Activated naive CD4-positive, alpha-beta T cell treated with anti-CD3 and anti-CD28 coated beads for 36 hours (primary cell): ENCODE measurements at regions not wholly inside any gene's neighbourhood (a gene's known extent, or its start where the extent isn't known, plus 50 kb on each side); places are given as distances from the start of the nearest gene placed in this dataset.

Experiments used
- CTCF ChIA-PET: fragments of 350-600 bp; sonication (Branson Sonifier 250); formaldehyde crosslinking; loops from one replicate; lab custom pipeline; 2021; ENCODE audit warnings: antibody characterized with exemption; lab: Charles Lee
- DNase-seq: peaks from one replicate; pipeline ENCODE4 v3.0.0-alpha.2; 2020
- H3K27ac Mint-ChIP-seq: one replicate; pipeline ENCODE4 v1.8.0; 2021; ENCODE audit warnings: mild to moderate bottlenecking, mixed read lengths
- H3K27me3 Mint-ChIP-seq: one replicate; pipeline ENCODE4 v1.8.0; 2021; ENCODE audit warnings: low read depth, mixed read lengths
- H3K36me3 Mint-ChIP-seq: one replicate; pipeline ENCODE4 v1.8.0; 2021; ENCODE audit warnings: low read depth, mixed read lengths
- H3K4me1 Mint-ChIP-seq: one replicate; pipeline ENCODE4 v1.8.0; 2021; ENCODE audit warnings: low read depth, mixed read lengths
- H3K4me3 Mint-ChIP-seq: one replicate; pipeline ENCODE4 v1.8.0; 2021; ENCODE audit warnings: mild to moderate bottlenecking, moderate library complexity, mixed read lengths
- H3K9me3 Mint-ChIP-seq: one replicate; pipeline ENCODE4 v1.8.0; 2021; ENCODE audit warnings: mixed read lengths
- intact Hi-C: fragments of 100-400 bp; cut with micrococcal nuclease; formaldehyde crosslinking; loops from one replicate; pipeline ENCODE4 v1.15.1; 2023

DNA sequence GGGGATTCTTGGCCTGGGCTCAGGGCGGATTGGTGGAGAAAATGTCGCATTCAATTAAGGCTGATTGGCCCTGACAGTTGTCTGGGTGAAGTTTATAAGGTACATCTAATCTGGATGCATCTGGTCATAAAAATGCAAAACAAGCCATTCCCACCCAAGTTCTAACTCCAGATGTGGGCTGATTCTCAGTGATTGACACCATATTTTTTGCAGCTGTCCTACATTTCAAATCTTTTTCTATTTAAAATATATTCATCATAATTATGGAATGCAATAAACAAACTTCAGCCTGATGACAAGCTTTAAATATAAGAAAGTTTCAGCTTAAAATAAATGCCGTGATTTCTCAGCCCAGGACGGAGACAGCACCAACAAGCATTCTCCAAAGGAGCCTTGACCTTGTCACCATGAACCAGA, 146.4 kb upstream of the SMIM23 start:
- peaks cover 4% of the 10 kb centered on the region for H3K27me3 Mint-ChIP-seq
- no peaks in the 10 kb centered on the region for H3K4me1 Mint-ChIP-seq
- CTCF ChIA-PET, result interaction anchor here (0.7 kb wide), 1 partner anchor 11 kb away, joined by 3 read pairs; no protein-coding TSS in a partner anchor
- no peak for DNase-seq
- intact Hi-C loops, result no loop called here
- no peak overlapping the region for H3K4me3 Mint-ChIP-seq
- H3K9me3 Mint-ChIP-seq, result no peaks in the 10 kb centered on the region
- H3K27ac Mint-ChIP-seq, result no peak overlapping the region
- H3K36me3 Mint-ChIP-seq, result no peaks in the 10 kb centered on the region

DNA sequence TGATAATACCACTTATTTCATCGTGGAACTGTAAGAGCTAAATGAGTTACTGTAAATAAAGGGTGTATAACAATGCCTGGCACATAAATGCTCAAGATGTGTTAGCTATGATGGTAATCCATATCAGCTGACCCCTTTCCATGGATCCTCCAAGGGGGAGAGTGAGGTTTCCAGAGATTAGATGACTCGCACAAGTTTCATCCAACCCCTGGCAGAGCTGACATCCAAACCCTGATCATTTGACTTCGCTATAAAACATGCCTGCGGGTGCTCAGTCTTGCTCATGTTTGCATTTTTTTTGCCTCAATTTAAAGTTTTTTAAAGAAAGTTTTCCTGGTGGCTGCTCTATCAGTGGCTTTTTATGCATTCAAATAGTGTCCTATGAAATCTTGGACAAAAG, 145.7 kb upstream of the SMIM23 start:
- CTCF ChIA-PET, result no interaction called here
- intact Hi-C loops, result no loop called here
- Mint-ChIP-seq H3K9me3 (no peaks in the 10 kb centered on the region), H3K36me3 (no peaks in the 10 kb centered on the region), H3K4me3 (no peak overlapping the region), H3K4me1 (no peaks in the 10 kb centered on the region), H3K27me3 (no peaks in the 10 kb centered on the region), H3K27ac (no peak overlapping the region)
- no peak for DNase-seq

DNA sequence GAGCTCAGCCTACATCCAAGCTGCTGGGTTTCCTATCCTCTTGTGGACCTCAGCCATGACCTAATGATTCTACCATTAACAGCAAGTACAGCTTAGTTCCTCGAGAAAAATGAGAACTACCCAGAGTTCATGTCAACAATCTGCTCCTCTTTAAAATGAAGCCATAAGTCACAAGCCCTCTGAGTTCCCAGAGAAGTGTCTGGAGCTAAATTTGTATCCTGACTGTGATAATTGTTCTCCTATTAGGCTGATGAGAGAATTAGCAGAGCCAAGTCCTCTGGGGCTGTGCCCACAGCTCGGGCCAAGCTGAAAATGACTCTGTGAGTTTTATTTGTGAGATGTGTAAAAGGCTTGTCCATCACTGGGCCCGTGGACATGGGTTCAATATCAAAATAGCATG, 145.1 kb upstream of the SMIM23 start:
- intact Hi-C loops, result no loop called here
- H3K4me3 Mint-ChIP-seq, result no peak overlapping the region
- H3K4me1 Mint-ChIP-seq, result no peaks in the 10 kb centered on the region
- no peaks in the 10 kb centered on the region for H3K9me3 Mint-ChIP-seq
- DNase-seq, result no peak
- CTCF ChIA-PET, result no interaction called here
- H3K36me3 Mint-ChIP-seq, result no peaks in the 10 kb centered on the region
- no peak overlapping the region for H3K27ac Mint-ChIP-seq
- H3K27me3 Mint-ChIP-seq, result no peaks in the 10 kb centered on the region

DNA sequence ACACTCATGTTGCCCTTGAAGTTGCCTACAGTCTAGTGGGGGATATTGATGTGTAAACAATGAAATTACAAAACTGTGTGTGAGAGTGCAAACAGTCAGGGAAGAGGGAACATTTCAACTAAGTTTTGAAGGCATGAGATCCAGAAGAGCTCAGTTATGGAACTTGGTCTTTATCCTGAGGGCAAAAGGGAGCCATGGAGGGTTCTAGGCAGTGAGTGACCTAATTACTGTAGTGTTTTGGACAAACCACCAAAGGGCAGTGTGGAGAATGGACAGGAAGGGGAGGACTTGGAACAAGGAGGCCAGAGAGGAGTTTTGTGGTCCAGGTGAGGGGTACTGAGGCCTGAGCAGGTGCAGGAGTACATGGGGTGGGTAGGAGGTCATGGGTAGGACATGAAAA, 143.7 kb upstream of the SMIM23 start:
- Mint-ChIP-seq H3K27ac (no peak overlapping the region), H3K9me3 (no peaks in the 10 kb centered on the region), H3K4me3 (no peak overlapping the region), H3K36me3 (no peaks in the 10 kb centered on the region), H3K4me1 (no peaks in the 10 kb centered on the region), H3K27me3 (peaks cover 4% of the 10 kb centered on the region)
- CTCF ChIA-PET, result interaction anchor here (0.6 kb wide), 1 partner anchor 11 kb away, joined by 4 read pairs; no protein-coding TSS in a partner anchor
- no peak for DNase-seq
- intact Hi-C loops, result no loop called here

DNA sequence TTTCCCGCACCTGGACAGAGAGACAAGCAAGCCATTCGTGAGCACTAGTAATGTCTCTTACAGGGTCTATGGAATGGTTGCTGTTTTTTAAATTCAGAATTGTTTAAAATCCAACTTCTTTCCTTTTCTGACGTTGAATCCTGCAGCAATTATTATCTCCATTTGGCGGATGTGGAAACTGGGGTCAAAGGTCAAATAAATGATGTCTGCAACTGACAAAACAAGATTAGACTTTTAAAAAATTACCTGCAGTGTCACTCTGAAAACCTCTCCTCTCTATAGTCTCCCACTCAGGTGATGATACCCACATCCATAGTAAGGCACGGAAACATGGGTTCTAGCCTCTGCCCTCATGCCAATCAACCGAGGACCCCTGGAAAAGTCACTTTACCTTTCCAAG, 142.7 kb upstream of the SMIM23 start:
- Mint-ChIP-seq H3K27ac (no peak overlapping the region), H3K4me3 (no peak overlapping the region), H3K4me1 (no peaks in the 10 kb centered on the region), H3K9me3 (no peaks in the 10 kb centered on the region), H3K27me3 (peaks cover 4% of the 10 kb centered on the region), H3K36me3 (no peaks in the 10 kb centered on the region)
- intact Hi-C loops, result no loop called here
- CTCF ChIA-PET, result no interaction called here
- no peak for DNase-seq

DNA sequence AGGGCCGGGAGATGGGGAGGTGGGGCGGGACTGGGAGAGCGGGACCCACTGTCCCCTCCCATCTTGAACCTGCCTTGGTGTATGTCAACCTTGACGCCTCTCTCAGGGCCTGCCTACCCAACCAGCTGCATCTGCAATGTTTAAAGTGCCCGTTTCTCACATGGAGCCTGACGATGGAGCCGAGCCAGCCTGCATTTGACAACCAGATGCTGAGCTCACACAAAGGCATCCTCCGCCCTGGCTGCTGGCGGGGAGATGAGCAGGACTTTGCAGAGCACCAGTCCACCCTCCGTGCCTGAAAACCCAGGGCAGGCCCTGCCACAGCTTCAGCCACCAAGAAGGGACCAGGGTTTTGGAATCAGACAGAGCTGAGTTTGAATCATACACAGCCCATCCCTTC, 141.1 kb upstream of the SMIM23 start:
- Mint-ChIP-seq H3K4me1 (no peaks in the 10 kb centered on the region), H3K27ac (no peak overlapping the region), H3K9me3 (no peaks in the 10 kb centered on the region), H3K4me3 (no peak overlapping the region), H3K36me3 (no peaks in the 10 kb centered on the region), H3K27me3 (peaks cover 4% of the 10 kb centered on the region)
- DNase-seq, result no peak
- CTCF ChIA-PET, result no interaction called here
- intact Hi-C loops, result no loop called here

DNA sequence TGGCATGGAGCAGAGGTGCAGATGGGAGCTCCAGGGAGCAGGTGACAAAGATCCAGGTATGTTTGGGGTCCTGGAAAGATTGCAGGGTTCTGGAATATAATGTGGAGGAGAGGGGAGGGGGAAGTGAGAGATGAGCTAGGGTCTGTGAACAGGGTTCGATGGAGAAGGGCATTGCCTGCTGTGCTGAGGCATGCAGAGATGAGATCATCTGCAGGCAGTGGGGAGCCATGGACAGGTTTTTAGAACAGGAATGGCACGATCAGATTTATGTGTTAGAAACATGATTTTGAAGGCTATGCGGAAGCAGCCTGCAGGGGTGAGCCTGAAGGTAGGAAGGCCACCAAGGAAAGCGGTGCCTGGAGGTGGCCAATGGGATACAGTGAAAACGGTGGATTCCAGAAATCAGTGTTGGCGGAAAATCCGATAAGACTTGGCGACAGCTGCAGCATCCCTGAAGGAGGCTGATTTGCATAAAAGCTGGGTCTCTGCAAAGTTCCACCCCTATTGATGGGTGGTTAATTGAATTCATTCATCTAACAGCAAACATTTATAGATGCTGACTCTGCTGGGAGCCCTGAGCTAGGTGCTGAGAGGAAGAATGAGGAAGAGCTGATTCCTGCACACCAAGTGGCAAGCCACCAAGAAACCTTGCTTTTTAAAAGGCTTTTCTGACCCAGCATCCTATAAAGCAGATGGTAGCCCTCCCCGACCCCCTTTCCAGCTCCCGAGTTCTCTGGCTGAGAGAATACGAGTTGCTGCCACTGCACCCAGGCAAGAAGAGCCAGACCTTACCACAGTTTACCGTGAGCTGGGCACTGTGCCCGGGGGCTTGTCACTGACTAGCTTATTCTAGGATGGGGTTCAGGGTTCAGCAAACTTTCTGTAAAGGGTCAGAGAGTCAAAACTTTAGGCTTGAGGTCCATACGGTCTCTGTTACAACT, 139.2 kb upstream of the SMIM23 start:
- no peak for DNase-seq
- Mint-ChIP-seq H3K27ac (no peak overlapping the region), H3K27me3 (peaks cover 4% of the 10 kb centered on the region)

DNA sequence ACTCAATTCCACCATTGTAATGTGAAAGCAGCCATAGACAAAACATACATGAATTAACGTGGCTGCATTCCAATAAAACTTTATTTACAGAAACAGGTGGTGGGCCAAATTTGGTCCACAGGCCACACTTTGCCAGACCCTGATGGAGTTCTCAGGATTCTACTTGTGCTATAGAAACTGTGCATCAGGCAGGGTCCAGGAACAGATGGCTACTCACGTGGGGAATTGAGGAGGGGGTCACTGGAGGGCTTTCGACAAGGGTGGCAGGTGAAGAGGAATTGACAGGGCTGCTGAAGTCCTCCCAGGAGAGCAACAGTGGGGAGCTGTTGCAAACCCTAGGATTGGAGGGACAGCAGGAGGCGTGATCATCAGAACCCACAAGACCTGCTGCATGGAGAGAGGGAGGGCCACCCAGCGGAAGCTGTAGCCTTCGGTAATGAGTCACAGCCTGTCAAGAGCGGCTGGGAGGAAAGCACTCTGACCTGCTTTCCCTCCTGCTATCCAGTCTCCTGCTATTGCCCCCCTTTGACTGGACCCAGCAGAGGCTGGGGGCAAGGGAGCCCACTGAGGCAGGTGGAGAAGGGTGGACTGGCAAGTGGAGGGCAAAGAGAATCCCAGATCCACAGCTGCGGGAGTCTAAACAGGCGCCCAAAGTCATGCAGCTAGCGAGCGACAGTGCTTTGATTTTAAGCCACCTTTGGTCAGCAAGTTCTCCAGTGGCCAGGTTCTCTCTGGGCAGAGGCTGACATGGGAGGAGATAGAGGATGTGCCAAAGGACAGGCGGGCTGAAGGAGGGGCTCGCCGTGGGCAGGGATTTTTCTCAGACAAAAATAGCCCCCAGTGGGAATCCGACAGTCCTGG, 138.3 kb upstream of the SMIM23 start:
- H3K27me3 Mint-ChIP-seq, result peaks cover 4% of the 10 kb centered on the region
- H3K27ac Mint-ChIP-seq, result no peak overlapping the region
- DNase-seq, result no peak
- intact Hi-C loops, result no loop called here
- no peaks in the 10 kb centered on the region for H3K9me3 Mint-ChIP-seq
- CTCF ChIA-PET, result no interaction called here
- no peaks in the 10 kb centered on the region for H3K36me3 Mint-ChIP-seq
- no peaks in the 10 kb centered on the region for H3K4me1 Mint-ChIP-seq
- H3K4me3 Mint-ChIP-seq, result no peak overlapping the region

More for the DNA sequence above, 139.2 kb upstream of the SMIM23 start:
- no peaks in the 10 kb centered on the region for H3K4me1 Mint-ChIP-seq
- CTCF ChIA-PET, result interaction anchor here (0.6 kb wide), 1 partner anchor 17 kb away, joined by 3 read pairs; no protein-coding TSS in a partner anchor
- H3K9me3 Mint-ChIP-seq, result no peaks in the 10 kb centered on the region
- H3K4me3 Mint-ChIP-seq, result no peak overlapping the region
- intact Hi-C loops, result no loop called here
- no peaks in the 10 kb centered on the region for H3K36me3 Mint-ChIP-seq

DNA sequence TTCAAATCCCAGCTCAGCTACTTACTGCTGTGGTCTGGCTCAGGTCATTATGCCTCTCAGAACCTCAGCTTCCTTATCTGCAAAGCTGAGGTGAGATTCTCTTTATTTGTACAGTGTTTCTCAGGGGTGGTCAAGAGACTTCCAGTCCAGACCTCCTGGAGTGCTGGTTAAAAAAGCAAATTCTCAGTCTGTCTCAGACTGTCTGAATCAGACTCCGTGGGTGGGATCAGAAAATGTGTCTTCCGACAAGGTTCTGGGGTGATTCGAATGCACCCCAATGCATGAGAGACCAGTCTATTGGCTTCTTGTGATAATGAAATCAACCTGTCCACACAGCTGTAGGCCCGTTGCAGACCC, 137.7 kb upstream of the SMIM23 start:
- no peak for DNase-seq
- intact Hi-C loops, result no loop called here
- Mint-ChIP-seq H3K36me3 (no peaks in the 10 kb centered on the region), H3K9me3 (no peaks in the 10 kb centered on the region), H3K4me3 (no peak overlapping the region), H3K27ac (no peak overlapping the region), H3K27me3 (peaks cover 4% of the 10 kb centered on the region), H3K4me1 (no peaks in the 10 kb centered on the region)
- CTCF ChIA-PET, result no interaction called here

DNA sequence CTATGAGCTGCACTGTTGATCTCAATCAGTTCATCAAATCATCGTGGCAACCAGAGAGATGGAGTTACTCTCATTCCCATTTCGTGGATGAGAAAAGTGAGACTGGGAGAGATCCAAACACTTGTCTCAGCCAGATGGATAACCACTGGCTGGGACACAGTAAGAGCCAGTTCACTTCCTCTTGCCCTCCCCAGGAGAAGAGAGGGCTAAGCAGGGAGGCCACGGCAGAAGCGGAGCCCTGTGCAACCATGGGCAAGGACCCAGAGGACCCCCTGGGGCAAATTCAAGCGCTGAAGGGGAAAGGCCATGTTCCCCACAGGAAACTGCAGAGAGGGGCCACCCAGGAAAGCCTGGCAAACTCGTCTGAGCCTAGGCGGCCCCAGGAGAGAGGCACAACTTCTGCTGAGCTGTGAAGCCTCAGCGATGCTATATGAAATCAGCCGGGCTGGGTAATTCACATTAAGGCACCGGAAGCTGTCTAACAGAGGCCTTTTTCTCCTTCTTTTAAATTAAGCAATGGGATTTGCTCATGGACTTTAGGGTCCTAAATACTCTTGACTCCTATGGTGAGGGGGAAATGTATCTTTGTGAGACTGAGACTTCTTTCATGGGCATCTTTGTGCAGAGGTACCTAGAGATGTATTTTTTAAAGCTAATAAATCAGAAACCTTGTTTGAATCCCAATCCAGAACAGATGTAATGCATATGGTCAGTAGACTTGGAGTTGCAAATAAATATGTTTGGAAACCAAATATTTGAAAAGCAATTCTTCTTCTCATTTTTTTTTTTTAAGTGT, 137.1 kb upstream of the SMIM23 start:
- CTCF ChIA-PET, result interaction anchor here (0.6 kb wide), 1 partner anchor 855 kb away, joined by 3 read pairs; no protein-coding TSS in a partner anchor
- Mint-ChIP-seq H3K4me3 (no peak overlapping the region), H3K9me3 (no peaks in the 10 kb centered on the region), H3K27me3 (peaks cover 6% of the 10 kb centered on the region), H3K36me3 (no peaks in the 10 kb centered on the region), H3K4me1 (no peaks in the 10 kb centered on the region), H3K27ac (no peak overlapping the region)
- intact Hi-C loops, result no loop called here
- no peak for DNase-seq

DNA sequence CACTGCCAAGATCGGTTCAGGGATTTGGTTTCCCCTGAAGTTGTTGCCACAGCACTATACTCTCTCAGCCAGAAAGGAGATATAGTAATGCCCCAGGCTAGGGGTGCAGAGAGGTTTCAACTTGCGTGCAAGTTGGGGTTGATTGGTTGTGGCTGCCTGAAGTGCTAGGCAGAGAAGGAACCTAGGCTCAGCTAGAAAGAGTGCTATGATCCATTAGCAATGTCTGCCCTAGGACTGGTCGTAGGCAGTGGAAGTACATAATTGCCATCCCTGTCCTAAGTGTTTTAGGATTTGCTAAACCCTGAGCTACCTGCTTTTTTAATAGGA, 136.6 kb upstream of the SMIM23 start:
- H3K4me3 Mint-ChIP-seq, result no peak overlapping the region
- H3K9me3 Mint-ChIP-seq, result no peaks in the 10 kb centered on the region
- no peaks in the 10 kb centered on the region for H3K36me3 Mint-ChIP-seq
- no peaks in the 10 kb centered on the region for H3K4me1 Mint-ChIP-seq
- no peak for DNase-seq
- CTCF ChIA-PET, result interaction anchor here (0.6 kb wide), 1 partner anchor 47 kb away, joined by 3 read pairs; no protein-coding TSS in a partner anchor
- peaks cover 6% of the 10 kb centered on the region for H3K27me3 Mint-ChIP-seq
- intact Hi-C loops, result no loop called here
- H3K27ac Mint-ChIP-seq, result no peak overlapping the region

DNA sequence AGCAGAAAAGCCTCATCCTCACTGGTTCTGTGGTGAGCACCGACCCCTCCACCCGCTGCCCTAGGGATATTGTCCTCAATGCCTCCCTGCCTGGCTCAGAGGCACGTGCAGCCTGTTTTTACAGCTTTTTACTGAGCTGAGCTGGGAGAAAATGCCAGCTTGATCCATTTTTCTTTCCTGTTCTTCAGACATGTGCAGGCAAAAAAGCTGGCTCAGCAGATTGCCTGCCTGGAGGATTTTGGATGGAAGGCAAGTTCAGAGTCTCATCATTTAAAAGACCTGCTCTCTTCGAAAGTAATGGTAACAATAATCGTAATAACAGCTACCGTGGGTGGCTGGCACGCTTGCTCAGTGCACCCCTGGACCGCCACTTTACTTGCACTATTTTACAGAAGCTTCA, 135.0 kb upstream of the SMIM23 start:
- Mint-ChIP-seq H3K36me3 (no peaks in the 10 kb centered on the region), H3K27ac (no peak overlapping the region), H3K27me3 (peaks cover 8% of the 10 kb centered on the region), H3K9me3 (no peaks in the 10 kb centered on the region), H3K4me1 (no peaks in the 10 kb centered on the region), H3K4me3 (no peak overlapping the region)
- no peak for DNase-seq
- intact Hi-C loops, result no loop called here
- CTCF ChIA-PET, result no interaction called here
